Nephron (organoid): ENCODE measurements at regions not wholly inside any gene's neighbourhood (a gene's known extent, or its start where the extent isn't known, plus 50 kb on each side); places are given as distances from the start of the nearest gene placed in this dataset.
"Not testable (repeated sequence)": the region's sequence is repeated elsewhere in the genome, so short reads cannot be mapped to it uniquely, and the experiment has no call there.

Source experiments
- H3K27ac Mint-ChIP-seq, 3 experiments: 2 replicates each; pipeline ENCODE4 v1.8.0; 2020; ENCODE audit warnings: mixed read lengths in 3 of 3, mild to moderate bottlenecking in 2 of 3, moderate library complexity in 1 of 3
- H3K27me3 Mint-ChIP-seq: 2 replicates; pipeline ENCODE4 v1.8.0; 2021; ENCODE audit warnings: low read depth, mild to moderate bottlenecking, moderate library complexity, mixed read lengths
- H3K36me3 Mint-ChIP-seq: 2 replicates; pipeline ENCODE4 v1.8.0; 2020; ENCODE audit warnings: low read depth, mixed read lengths
- H3K4me1 Mint-ChIP-seq: 2 replicates; pipeline ENCODE4 v1.8.0; 2020; ENCODE audit warnings: mixed read lengths
- H3K4me3 Mint-ChIP-seq, 3 experiments: 2 replicates each; pipeline ENCODE4 v1.8.0; 2020; ENCODE audit warnings: mild to moderate bottlenecking in 3 of 3, mixed read lengths in 3 of 3, moderate library complexity in 2 of 3
- H3K9me3 Mint-ChIP-seq: 2 replicates; pipeline ENCODE4 v1.8.0; 2020; ENCODE audit warnings: mixed read lengths
- TF ChIP-seq, protein P1 (sequence below), 3 experiments: fragments of 200-600 bp; sonication (generic); IDR thresholded peaks; one replicate each; pipeline ENCODE4 v1.5.0; 2021; ENCODE audit warnings: antibody characterized with exemption in 3 of 3; ENCODE audit not compliant: unreplicated experiment in 3 of 3

GRCh38 chr1:96210054-96210453, 511.5 kb upstream of the PTBP2 start:
- Mint-ChIP-seq H3K27me3 (no peaks in the 10 kb centered on the region), H3K4me1 (peaks cover 10% of the 10 kb centered on the region), H3K36me3 (no peaks in the 10 kb centered on the region), H3K9me3 (no peaks in the 10 kb centered on the region), H3K4me3 (no peak overlapping the region), H3K27ac (no peak overlapping the region)
- TF ChIP-seq, protein P1, sequence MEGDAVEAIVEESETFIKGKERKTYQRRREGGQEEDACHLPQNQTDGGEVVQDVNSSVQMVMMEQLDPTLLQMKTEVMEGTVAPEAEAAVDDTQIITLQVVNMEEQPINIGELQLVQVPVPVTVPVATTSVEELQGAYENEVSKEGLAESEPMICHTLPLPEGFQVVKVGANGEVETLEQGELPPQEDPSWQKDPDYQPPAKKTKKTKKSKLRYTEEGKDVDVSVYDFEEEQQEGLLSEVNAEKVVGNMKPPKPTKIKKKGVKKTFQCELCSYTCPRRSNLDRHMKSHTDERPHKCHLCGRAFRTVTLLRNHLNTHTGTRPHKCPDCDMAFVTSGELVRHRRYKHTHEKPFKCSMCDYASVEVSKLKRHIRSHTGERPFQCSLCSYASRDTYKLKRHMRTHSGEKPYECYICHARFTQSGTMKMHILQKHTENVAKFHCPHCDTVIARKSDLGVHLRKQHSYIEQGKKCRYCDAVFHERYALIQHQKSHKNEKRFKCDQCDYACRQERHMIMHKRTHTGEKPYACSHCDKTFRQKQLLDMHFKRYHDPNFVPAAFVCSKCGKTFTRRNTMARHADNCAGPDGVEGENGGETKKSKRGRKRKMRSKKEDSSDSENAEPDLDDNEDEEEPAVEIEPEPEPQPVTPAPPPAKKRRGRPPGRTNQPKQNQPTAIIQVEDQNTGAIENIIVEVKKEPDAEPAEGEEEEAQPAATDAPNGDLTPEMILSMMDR (IDR thresholded peaks at IDR 0.05; ENCODE audit: unreplicated experiment in 3 of 3), result no peak

DNA sequence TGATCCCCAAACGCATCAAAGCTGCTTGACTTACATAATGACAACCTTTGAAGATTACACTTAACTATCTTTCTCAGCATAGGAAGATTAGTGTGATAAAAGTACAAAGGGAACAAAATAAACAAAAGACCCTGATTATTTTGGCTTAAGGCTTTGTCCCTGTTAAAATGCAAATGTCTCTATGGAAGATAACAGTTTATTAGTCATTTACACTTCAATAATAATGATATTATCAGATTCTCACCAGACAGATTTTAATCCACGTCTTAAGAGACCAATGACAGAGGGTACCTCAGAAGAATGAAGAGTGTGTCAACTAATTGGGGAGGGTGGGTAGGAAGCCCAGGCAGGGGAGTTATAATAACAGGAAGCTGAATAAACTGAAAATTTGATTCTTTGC, 510.4 kb upstream of the PTBP2 start:
- Mint-ChIP-seq H3K27me3 (no peaks in the 10 kb centered on the region), H3K9me3 (no peaks in the 10 kb centered on the region), H3K36me3 (no peaks in the 10 kb centered on the region), H3K4me3 (no peak overlapping the region), H3K4me1 (peaks cover 10% of the 10 kb centered on the region), H3K27ac (no peak overlapping the region)
- TF ChIP-seq, protein P1 (IDR thresholded peaks at IDR 0.05; ENCODE audit: unreplicated experiment in 3 of 3), result no peak

- no peaks in the 10 kb centered on the region for H3K36me3 Mint-ChIP-seq
- no peaks in the 10 kb centered on the region for H3K4me1 Mint-ChIP-seq
- TF ChIP-seq, protein P1 (IDR thresholded peaks at IDR 0.05; ENCODE audit: unreplicated experiment in 3 of 3), result no peak
- no peak overlapping the region for H3K27ac Mint-ChIP-seq
- H3K4me3 Mint-ChIP-seq, result no peak overlapping the region
- no peaks in the 10 kb centered on the region for H3K9me3 Mint-ChIP-seq
- H3K27me3 Mint-ChIP-seq, result no peaks in the 10 kb centered on the region
Observed at GRCh38 chr1:96214982-96215381, 506.6 kb upstream of the PTBP2 start.

DNA sequence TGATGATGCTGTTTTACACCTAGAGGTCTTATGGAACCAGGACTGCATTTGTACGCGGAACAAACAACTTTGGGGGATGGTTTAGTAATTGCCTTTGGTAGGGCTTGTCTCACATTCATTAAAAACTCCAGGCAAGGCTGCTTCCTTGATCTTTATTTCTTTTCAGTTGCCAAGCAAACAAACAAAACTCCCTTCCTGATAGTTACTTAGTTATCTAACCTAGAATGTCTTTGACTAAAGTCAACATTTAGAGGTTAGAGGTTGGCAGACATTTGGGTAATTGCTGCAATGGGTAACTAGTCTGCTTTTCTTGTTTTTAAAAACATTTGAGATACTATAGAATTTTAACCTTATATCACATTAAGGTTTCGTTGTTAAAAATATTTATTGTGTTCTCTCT, 500.9 kb upstream of the PTBP2 start:
- Mint-ChIP-seq H3K27me3 (no peaks in the 10 kb centered on the region), H3K36me3 (no peaks in the 10 kb centered on the region), H3K9me3 (peaks cover 2% of the 10 kb centered on the region), H3K4me3 (no peak overlapping the region), H3K27ac (no peak overlapping the region), H3K4me1 (peaks cover 6% of the 10 kb centered on the region)
- TF ChIP-seq, protein P1 (IDR thresholded peaks at IDR 0.05; ENCODE audit: unreplicated experiment in 3 of 3), result no peak

DNA sequence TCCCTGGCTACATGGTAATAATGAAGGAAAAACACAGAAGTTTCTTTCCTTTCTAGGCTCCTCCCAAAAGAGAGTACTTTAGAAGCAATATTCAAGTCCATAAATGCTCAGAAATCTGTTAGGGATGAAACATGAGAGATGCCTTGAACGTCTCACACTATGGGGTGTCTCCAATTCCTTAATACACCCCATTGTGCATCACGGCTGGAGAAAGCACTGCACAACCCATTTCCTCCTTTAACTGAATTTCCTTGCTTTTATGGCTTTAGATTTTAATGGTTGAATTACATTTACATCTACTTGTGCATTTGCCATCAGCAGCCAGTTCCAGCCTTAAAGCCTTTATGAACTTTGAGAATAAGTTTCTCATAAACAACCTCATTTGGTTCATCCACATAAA, 498.9 kb upstream of the PTBP2 start:
- Mint-ChIP-seq H3K27me3 (no peaks in the 10 kb centered on the region), H3K27ac (no peak overlapping the region), H3K4me1 (peaks cover 6% of the 10 kb centered on the region), H3K4me3 (no peak overlapping the region), H3K9me3 (peaks cover 2% of the 10 kb centered on the region), H3K36me3 (no peaks in the 10 kb centered on the region)
- TF ChIP-seq, protein P1 (IDR thresholded peaks at IDR 0.05; ENCODE audit: unreplicated experiment in 3 of 3), result no peak

GRCh38 chr1:96224229-96224628, 497.4 kb upstream of the PTBP2 start:
- not testable (repeated sequence) for H3K36me3 Mint-ChIP-seq, H3K27me3 Mint-ChIP-seq, H3K27ac Mint-ChIP-seq, H3K4me1 Mint-ChIP-seq, H3K9me3 Mint-ChIP-seq, H3K4me3 Mint-ChIP-seq
